SH-SY5Y (cell line): ENCODE measurements at regions not wholly inside any gene's neighbourhood (a gene's known extent, or its start where the extent isn't known, plus 50 kb on each side); places are given as distances from the start of the nearest gene placed in this dataset.

Experiments used
- GATA2 ChIP-seq: IDR thresholded peaks from 2 replicates; pipeline ENCODE4 v1.6.1; 2011; ENCODE audit warnings: mild to moderate bottlenecking, low read depth, low read length
- GATA3 ChIP-seq: IDR thresholded peaks from 2 replicates; pipeline ENCODE4 v1.6.1; 2011; ENCODE audit warnings: low read depth, mild to moderate bottlenecking, low read length, moderate library complexity

- TF ChIP-seq GATA2 = no peak
- TF ChIP-seq GATA3 = no peak
Measured at GRCh38 chrX:39745818-39746217, 351.9 kb downstream of the BCOR start.
